ENCODE measurements at regions not wholly inside any gene's neighbourhood (a gene's known extent, or its start where the extent isn't known, plus 50 kb on each side); places are given as distances from the start of the nearest gene placed in this dataset.
"Not testable (repeated sequence)": the region's sequence is repeated elsewhere in the genome, so short reads cannot be mapped to it uniquely, and the experiment has no call there.

DNA sequence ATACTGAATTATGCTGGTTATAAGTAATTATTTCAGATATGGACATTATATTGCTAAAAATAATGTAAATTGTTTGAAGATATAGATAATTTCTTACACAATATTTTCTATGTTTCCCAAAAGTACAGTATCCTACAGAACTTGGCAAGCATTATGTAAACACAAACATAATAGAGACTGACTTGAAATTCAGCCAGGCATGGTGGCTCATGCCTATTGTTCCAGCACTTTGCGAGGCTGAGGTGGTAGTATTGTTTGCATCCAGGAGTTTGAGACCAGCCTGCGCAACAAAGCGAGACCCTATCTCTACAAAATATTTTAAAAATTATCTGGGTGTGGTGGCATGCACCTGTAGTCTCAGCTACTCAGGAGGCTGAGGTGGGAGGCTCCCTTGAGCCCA is 1300.5 kb upstream of the DDX18 start:
- Histone ChIP-seq H3K4me3 (no peak overlapping the region), H3K4me1 (no peaks in the 10 kb centered on the region), H3K27me3 (no peaks in the 10 kb centered on the region), H3K36me3 (no peaks in the 10 kb centered on the region), H3K9me3 (no peaks in the 10 kb centered on the region), H3K27ac (no peak overlapping the region)
- intact Hi-C loops (cut with DNase I; ENCODE audit: low total_unique reads), result no loop called here
- TF ChIP-seq POLR2A (IDR thresholded peaks at IDR 0.05), result no peak
- TF ChIP-seq, protein P1, sequence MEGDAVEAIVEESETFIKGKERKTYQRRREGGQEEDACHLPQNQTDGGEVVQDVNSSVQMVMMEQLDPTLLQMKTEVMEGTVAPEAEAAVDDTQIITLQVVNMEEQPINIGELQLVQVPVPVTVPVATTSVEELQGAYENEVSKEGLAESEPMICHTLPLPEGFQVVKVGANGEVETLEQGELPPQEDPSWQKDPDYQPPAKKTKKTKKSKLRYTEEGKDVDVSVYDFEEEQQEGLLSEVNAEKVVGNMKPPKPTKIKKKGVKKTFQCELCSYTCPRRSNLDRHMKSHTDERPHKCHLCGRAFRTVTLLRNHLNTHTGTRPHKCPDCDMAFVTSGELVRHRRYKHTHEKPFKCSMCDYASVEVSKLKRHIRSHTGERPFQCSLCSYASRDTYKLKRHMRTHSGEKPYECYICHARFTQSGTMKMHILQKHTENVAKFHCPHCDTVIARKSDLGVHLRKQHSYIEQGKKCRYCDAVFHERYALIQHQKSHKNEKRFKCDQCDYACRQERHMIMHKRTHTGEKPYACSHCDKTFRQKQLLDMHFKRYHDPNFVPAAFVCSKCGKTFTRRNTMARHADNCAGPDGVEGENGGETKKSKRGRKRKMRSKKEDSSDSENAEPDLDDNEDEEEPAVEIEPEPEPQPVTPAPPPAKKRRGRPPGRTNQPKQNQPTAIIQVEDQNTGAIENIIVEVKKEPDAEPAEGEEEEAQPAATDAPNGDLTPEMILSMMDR (IDR thresholded peaks at IDR 0.05), result no peak
- no peak for TF ChIP-seq POLR2AphosphoS5 (IDR thresholded peaks at IDR 0.05)
- no peak for DNase-seq (ENCODE audit: low spot score in 2 of 2)

DNA sequence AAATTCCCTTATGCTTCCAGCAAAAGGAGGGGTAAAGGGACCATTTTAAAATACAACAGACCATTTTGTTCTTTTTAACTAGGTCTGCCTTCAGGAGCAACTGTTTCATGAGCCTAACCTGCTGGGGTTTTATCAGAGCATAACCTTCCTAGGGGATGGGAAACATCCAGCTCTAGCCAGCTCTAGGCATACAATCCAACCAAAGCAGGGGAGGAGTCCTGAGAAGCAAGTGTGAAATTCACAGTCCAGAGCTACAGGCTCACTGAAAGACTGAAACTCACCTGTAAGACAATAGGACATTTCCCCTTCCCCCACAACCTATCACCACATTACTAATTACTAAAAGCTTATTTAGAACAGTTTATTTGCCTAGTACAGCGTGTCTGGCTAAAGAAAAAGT is 1296.6 kb upstream of the DDX18 start:
- no peak for DNase-seq (ENCODE audit: low spot score in 2 of 2)
- no peaks in the 10 kb centered on the region for H3K4me1 ChIP-seq
- H3K27ac ChIP-seq, result no peak overlapping the region
- no peaks in the 10 kb centered on the region for H3K27me3 ChIP-seq
- H3K4me3 ChIP-seq, result no peak overlapping the region
- TF ChIP-seq, protein P1 (IDR thresholded peaks at IDR 0.05), result no peak
- no peak for TF ChIP-seq POLR2AphosphoS5 (IDR thresholded peaks at IDR 0.05)
- TF ChIP-seq POLR2A (IDR thresholded peaks at IDR 0.05), result no peak
- no peaks in the 10 kb centered on the region for H3K36me3 ChIP-seq
- intact Hi-C loops (cut with DNase I; ENCODE audit: low total_unique reads), result no loop called here
- peaks cover 4 to 8% of the 10 kb centered on the region in 2 donors for H3K9me3 ChIP-seq

DNA sequence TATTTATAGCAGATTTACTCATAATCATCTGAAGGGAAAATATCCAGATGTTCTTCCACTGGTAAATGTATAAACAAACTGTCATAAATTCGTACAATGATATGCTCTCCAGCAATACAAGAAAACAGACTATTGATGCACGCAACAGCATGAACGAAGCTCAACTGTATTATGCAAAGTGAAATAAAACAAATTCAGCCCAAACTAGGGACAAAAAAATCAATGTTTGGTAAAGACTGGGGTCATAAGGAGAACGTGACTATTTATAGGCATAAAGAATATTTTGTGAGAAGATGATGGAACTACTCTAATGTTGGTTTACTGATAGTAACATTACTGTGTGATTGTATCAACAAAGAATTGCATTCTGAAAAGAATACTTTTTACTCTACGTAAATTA is 1276.7 kb upstream of the DDX18 start:
- DNase-seq (ENCODE audit: low spot score in 2 of 2), result no peak
- Histone ChIP-seq H3K4me3 (no peak overlapping the region), H3K4me1 (no peaks in the 10 kb centered on the region), H3K9me3 (peaks cover 0 to 10% of the 10 kb centered on the region in 2 donors), H3K36me3 (no peaks in the 10 kb centered on the region), H3K27ac (no peak overlapping the region), H3K27me3 (no peaks in the 10 kb centered on the region)
- no peak for TF ChIP-seq POLR2A (IDR thresholded peaks at IDR 0.05)
- no peak for TF ChIP-seq POLR2AphosphoS5 (IDR thresholded peaks at IDR 0.05)
- TF ChIP-seq, protein P1 (IDR thresholded peaks at IDR 0.05), result no peak
- intact Hi-C loops (cut with DNase I; ENCODE audit: low total_unique reads), result no loop called here

DNA sequence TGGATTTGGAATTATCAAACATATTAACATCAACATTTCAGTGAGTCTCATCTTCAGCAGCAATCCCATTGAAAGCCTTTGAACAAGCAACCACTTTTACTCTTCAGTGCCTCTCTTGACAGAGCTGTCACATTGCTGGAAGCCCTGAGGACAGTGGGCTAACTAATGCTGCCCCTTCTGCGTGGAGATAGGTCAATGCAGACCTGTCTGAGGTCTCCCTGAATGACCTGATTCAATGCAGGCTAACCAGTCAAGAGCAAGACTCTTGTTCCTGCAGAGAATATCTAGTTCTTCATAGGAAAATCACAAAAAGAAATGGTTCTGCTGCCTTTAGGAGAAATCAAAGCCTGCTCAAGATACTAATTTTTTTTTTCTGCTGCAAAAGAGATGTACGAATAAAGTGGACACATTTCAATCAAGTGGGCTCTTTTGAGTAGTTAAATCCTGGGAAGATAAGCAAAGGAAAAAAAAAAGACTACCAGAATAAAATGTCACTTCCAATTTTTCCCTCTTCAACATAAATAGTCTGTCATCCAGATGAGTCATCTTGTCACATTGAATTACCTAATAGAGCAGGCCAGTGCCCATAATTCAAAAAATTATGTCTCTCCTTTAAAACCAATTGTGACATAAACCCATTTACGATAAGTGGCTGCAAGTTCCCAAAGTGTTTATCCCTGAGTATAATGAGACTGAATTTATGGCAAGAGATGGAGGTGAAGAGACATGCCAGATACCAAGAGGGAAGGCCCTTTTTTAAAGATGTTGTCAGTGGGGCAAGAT is 1269.0 kb upstream of the DDX18 start:
- Histone ChIP-seq H3K36me3 (no peaks in the 10 kb centered on the region), H3K27me3 (no peaks in the 10 kb centered on the region), H3K27ac (no peak overlapping the region), H3K4me3 (no peak overlapping the region), H3K9me3 (peaks cover 0 to 12% of the 10 kb centered on the region in 2 donors), H3K4me1 (no peaks in the 10 kb centered on the region)
- intact Hi-C loops (cut with DNase I; ENCODE audit: low total_unique reads), result loop anchor here (5.0 kb wide), 1 partner anchor 592 kb away; no protein-coding TSS in a partner anchor
- TF ChIP-seq POLR2AphosphoS5 (IDR thresholded peaks at IDR 0.05) (no peak), POLR2A (IDR thresholded peaks at IDR 0.05) (no peak)
- TF ChIP-seq, protein P1 (IDR thresholded peaks at IDR 0.05), result no peak
- DNase-seq (ENCODE audit: low spot score in 2 of 2), result no peak

DNA sequence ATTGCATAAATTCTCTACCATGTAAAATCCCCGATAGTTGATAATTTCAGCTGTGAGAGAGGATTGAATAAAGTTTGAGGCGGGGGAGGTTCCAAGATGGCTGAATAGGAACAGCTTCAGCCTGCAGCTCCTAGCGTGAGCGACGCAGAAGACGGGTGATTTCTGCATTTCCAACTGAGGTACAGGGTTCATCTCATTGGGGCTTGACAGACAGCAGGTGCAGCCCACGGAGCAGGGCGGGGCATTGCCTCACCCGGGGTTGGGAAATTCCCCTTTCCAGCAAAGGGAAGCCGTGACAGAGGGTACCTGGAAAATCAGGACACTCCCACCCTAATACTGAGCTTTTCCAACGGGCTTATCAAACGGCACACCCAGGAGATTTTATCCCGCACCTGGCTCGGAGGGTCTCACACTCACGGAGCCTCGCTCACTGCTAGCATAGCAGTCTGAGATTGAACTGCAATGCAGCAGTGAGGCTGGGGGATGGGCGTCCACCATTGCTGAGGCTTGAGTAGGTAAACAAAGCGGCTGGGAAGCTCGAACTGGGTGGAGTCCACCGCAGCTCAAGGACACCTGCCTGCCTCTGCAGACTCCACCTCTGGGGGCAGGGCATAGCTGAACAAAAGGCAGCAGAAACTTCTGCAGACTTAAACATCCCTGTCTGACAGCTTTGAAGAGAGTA is 1261.6 kb upstream of the DDX18 start:
- H3K9me3 ChIP-seq; H3K36me3 ChIP-seq; H3K27ac ChIP-seq; H3K27me3 ChIP-seq; DNase-seq (ENCODE audit: low spot score in 2 of 2); intact Hi-C loops (cut with DNase I; ENCODE audit: low total_unique reads); H3K4me1 ChIP-seq; H3K4me3 ChIP-seq: not testable (repeated sequence)

Data from breast epithelium (tissue), 4 donors.